Keratinocyte (primary cell): ENCODE measurements at regions not wholly inside any gene's neighbourhood (a gene's known extent, or its start where the extent isn't known, plus 50 kb on each side); places are given as distances from the start of the nearest gene placed in this dataset.

ENCODE experiments used
- DNase-seq: peaks from one replicate; pipeline ENCODE4 v3.0.0-alpha.2; 2011; ENCODE audit warnings: low read depth, missing footprints, low spot score
- FAIRE-seq: peaks from 2 replicates; lab custom pipeline; 2011; peaks lifted over from hg19 to GRCh38; lab: Jason Lieb, UNC
- H2AFZ ChIP-seq: 2 replicates; pipeline ENCODE4 v1.6.0; 2012; ENCODE audit warnings: low read length, control low read depth, inconsistent platforms; ENCODE audit not compliant: control insufficient read depth
- H3K27ac ChIP-seq: 2 replicates; pipeline ENCODE4 v1.5.1; 2011; ENCODE audit warnings: low read length; ENCODE audit not compliant: control insufficient read depth, insufficient read depth
- H3K27me3 ChIP-seq: 3 replicates; pipeline ENCODE4 v1.6.0; 2011; ENCODE audit warnings: low read length; ENCODE audit not compliant: control insufficient read depth, insufficient read depth; ENCODE audit errors: extremely low read depth
- H3K36me3 ChIP-seq, 2 experiments: 2 replicates in 1 of 2; 3 replicates in 1 of 2; pipeline ENCODE4 v1.5.1; 2011; ENCODE audit warnings: low read length in 2 of 2, mild to moderate bottlenecking in 1 of 2; ENCODE audit not compliant: control insufficient read depth in 2 of 2, insufficient read depth in 2 of 2; ENCODE audit errors: extremely low read depth in 1 of 2
- H3K4me1 ChIP-seq: 3 replicates; pipeline ENCODE4 v1.5.1; 2011; ENCODE audit warnings: low read length; ENCODE audit not compliant: control insufficient read depth, insufficient read depth; ENCODE audit errors: extremely low read depth
- H3K4me2 ChIP-seq: 3 replicates; pipeline ENCODE4 v1.6.0; 2011; ENCODE audit warnings: low read depth, low read length; ENCODE audit not compliant: control insufficient read depth, insufficient read depth; ENCODE audit errors: extremely low read depth
- H3K4me3 ChIP-seq, 3 experiments: fragments of 200-600 bp in 1 of 3; sonication (generic) in 1 of 3; 2 replicates in 2 of 3; 3 replicates in 1 of 3; pipeline ENCODE4 v1.5.1; 2011 to 2016; ENCODE audit warnings: low read length in 3 of 3, mild to moderate bottlenecking in 3 of 3, control low read depth in 2 of 3, inconsistent platforms in 1 of 3, low read depth in 1 of 3, mixed read lengths in 1 of 3, mixed run types in 1 of 3, moderate library complexity in 1 of 3; ENCODE audit not compliant: control insufficient read depth in 2 of 3, insufficient read depth in 2 of 3; ENCODE audit errors: extremely low read depth in 1 of 3
- H3K79me2 ChIP-seq: 2 replicates; pipeline ENCODE4 v1.6.0; 2012; ENCODE audit warnings: low read length; ENCODE audit not compliant: control insufficient read depth, insufficient read depth
- H3K9ac ChIP-seq: 3 replicates; pipeline ENCODE4 v1.6.0; 2011; ENCODE audit warnings: low read length; ENCODE audit not compliant: control insufficient read depth, insufficient read depth; ENCODE audit errors: extremely low read depth
- H3K9me1 ChIP-seq: 3 replicates; pipeline ENCODE4 v1.6.0; 2011; ENCODE audit warnings: low read length; ENCODE audit not compliant: control insufficient read depth, insufficient read depth; ENCODE audit errors: extremely low read depth
- H3K9me3 ChIP-seq: 2 replicates; pipeline ENCODE4 v1.5.1; 2012; ENCODE audit warnings: low read depth, low read length; ENCODE audit not compliant: control insufficient read depth
- H4K20me1 ChIP-seq: 3 replicates; pipeline ENCODE4 v1.6.0; 2011; ENCODE audit warnings: low read length; ENCODE audit not compliant: control insufficient read depth, insufficient read depth; ENCODE audit errors: extremely low read depth
- EZH2 ChIP-seq: IDR thresholded peaks from one replicate; pipeline ENCODE4 v1.6.1; 2012; ENCODE audit warnings: inconsistent platforms, mild to moderate bottlenecking, low read length, moderate library complexity
- dilution Hi-C: fragments of 300-500 bp; cut with MboI; formaldehyde crosslinking; loops from one replicate; pipeline ENCODE4 v1.7.0; 2020; ENCODE audit warnings: low sequenced_read_pairs; ENCODE audit not compliant: extremely low pct_ligation_motif_present
- TF ChIP-seq, protein P1 (sequence below), 3 experiments: IDR thresholded peaks in 1 of 3; conservative IDR thresholded peaks in 1 of 3; optimal IDR thresholded peaks in 1 of 3; 2 replicates in 2 of 3; 3 replicates in 1 of 3; pipeline versions ENCODE3 to v1.5.1; 2011; ENCODE audit warnings: low read length in 3 of 3, mild to moderate bottlenecking in 3 of 3, moderate library complexity in 2 of 3, control low read depth in 1 of 3, inconsistent platforms in 1 of 3; ENCODE audit not compliant: insufficient read depth in 2 of 3; ENCODE audit errors: extremely low read depth in 1 of 3

GRCh38 chr10:63878428-63878827, 357.2 kb downstream of the REEP3 start:
- dilution Hi-C loops: no loop called here
- Histone ChIP-seq H4K20me1 (no peaks in the 10 kb centered on the region), H3K36me3 (no peaks in the 10 kb centered on the region), H2AFZ (no peak overlapping the region), H3K9me1 (no peaks in the 10 kb centered on the region), H3K27ac (no peak overlapping the region), H3K4me2 (no peak overlapping the region), H3K79me2 (no peaks in the 10 kb centered on the region), H3K9me3 (no peaks in the 10 kb centered on the region), H3K27me3 (no peaks in the 10 kb centered on the region), H3K4me3 (no peak overlapping the region), H3K9ac (no peak overlapping the region), H3K4me1 (no peaks in the 10 kb centered on the region)
- FAIRE-seq: no peak
- TF ChIP-seq EZH2: no peak
- TF ChIP-seq, protein P1, sequence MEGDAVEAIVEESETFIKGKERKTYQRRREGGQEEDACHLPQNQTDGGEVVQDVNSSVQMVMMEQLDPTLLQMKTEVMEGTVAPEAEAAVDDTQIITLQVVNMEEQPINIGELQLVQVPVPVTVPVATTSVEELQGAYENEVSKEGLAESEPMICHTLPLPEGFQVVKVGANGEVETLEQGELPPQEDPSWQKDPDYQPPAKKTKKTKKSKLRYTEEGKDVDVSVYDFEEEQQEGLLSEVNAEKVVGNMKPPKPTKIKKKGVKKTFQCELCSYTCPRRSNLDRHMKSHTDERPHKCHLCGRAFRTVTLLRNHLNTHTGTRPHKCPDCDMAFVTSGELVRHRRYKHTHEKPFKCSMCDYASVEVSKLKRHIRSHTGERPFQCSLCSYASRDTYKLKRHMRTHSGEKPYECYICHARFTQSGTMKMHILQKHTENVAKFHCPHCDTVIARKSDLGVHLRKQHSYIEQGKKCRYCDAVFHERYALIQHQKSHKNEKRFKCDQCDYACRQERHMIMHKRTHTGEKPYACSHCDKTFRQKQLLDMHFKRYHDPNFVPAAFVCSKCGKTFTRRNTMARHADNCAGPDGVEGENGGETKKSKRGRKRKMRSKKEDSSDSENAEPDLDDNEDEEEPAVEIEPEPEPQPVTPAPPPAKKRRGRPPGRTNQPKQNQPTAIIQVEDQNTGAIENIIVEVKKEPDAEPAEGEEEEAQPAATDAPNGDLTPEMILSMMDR (optimal IDR thresholded peaks at IDR 0.05 in 1 of 3, IDR thresholded peaks at IDR 0.05 in 1 of 3, conservative IDR thresholded peaks at IDR 0.05 in 1 of 3; ENCODE audit: extremely low read depth in 1 of 3, insufficient read depth in 2 of 3, low read length in 3 of 3): no peak
- no peak for DNase-seq

GRCh38 chr10:63883861-63884260, 362.7 kb downstream of the REEP3 start:
- no peak overlapping the region for H3K4me2 ChIP-seq
- dilution Hi-C loops: no loop called here
- no peaks in the 10 kb centered on the region for H3K9me3 ChIP-seq
- no peaks in the 10 kb centered on the region for H3K27me3 ChIP-seq
- H3K4me3 ChIP-seq: no peak overlapping the region
- no peaks in the 10 kb centered on the region for H3K36me3 ChIP-seq
- no peak overlapping the region for H3K27ac ChIP-seq
- no peak overlapping the region for H2AFZ ChIP-seq
- no peak for DNase-seq
- no peak for FAIRE-seq
- no peaks in the 10 kb centered on the region for H3K4me1 ChIP-seq
- H3K9me1 ChIP-seq: no peaks in the 10 kb centered on the region
- H3K9ac ChIP-seq: no peak overlapping the region
- no peaks in the 10 kb centered on the region for H3K79me2 ChIP-seq
- no peak for TF ChIP-seq EZH2
- TF ChIP-seq, protein P1 (optimal IDR thresholded peaks at IDR 0.05 in 1 of 3, IDR thresholded peaks at IDR 0.05 in 1 of 3, conservative IDR thresholded peaks at IDR 0.05 in 1 of 3; ENCODE audit: extremely low read depth in 1 of 3, insufficient read depth in 2 of 3, low read length in 3 of 3): no peak
- no peaks in the 10 kb centered on the region for H4K20me1 ChIP-seq
